ENCODE measurements at regions not wholly inside any gene's neighbourhood (a gene's known extent, or its start where the extent isn't known, plus 50 kb on each side); places are given as distances from the start of the nearest gene placed in this dataset.

GRCh38 chr2:37460896-37461229 lies 116.4 kb downstream of the QPCT start (continued):
- no peak for TF ChIP-seq SOX6 (IDR thresholded peaks at IDR 0.05)
- no peak for TF ChIP-seq NBN (IDR thresholded peaks at IDR 0.05; ENCODE audit: low read depth)

GRCh38 chr2:37464067-37464466 lies 119.6 kb downstream of the QPCT start:
- Histone ChIP-seq H3K79me2 (ENCODE audit: control insufficient read depth, insufficient read depth, low read length) (no peaks in the 10 kb centered on the region), H3K9me1 (ENCODE audit: control insufficient read depth, insufficient read depth, low read length) (no peaks in the 10 kb centered on the region), H3K9me3 (replicated peaks; ENCODE audit: control insufficient read depth, insufficient read depth, low read depth, low read length) (no peaks in the 10 kb centered on the region), H3K4me2 (ENCODE audit: insufficient read depth, low read length) (no peak overlapping the region), H4K20me1 (replicated peaks; ENCODE audit: control insufficient read depth, insufficient read depth, low read length) (no peaks in the 10 kb centered on the region), H3K27me3 (ENCODE audit: control insufficient read depth in 2 of 2, insufficient read depth in 2 of 2, low read length in 2 of 2) (no peaks in the 10 kb centered on the region), H3K36me3 (ENCODE audit: control insufficient read depth, insufficient read depth, low read length) (no peaks in the 10 kb centered on the region), H3K4me3 (no peak overlapping the region), H3K9ac (ENCODE audit: insufficient read depth in 1 of 2, low read depth in 2 of 2, low read length in 2 of 2) (no peak overlapping the region), H3K27ac (ENCODE audit: extremely low read depth, low read depth, low read length) (no peak overlapping the region), H3K4me1 (replicated peaks in 1 of 2; ENCODE audit: control insufficient read depth in 2 of 2, insufficient read depth in 2 of 2, low read length in 2 of 2) (0 out of 5 replicates have a peak, but pooled peaks cover 0 to 4% of the 10 kb centered on the region in 2 experiments), H2AFZ (ENCODE audit: low read depth, low read length) (no peak overlapping the region)
- WGBS (ENCODE audit: insufficient coverage, low coverage, missing lambda C conversion rate): 0% methylated on average over 2 of the region's 2 CpGs
- in situ Hi-C loops (cut with MboI) (no loop called here), intact Hi-C loops (cut with micrococcal nuclease) (no loop called here)
- CTCF ChIA-PET (ENCODE audit: low intra/inter-chr PET ratio): no interaction called here
- no TSS peak for BruUV-seq (replicated peaks)
- POLR2A ChIA-PET: interaction anchor here (1.0 kb wide), 1 partner anchor 18 kb away, joined by 3 read pairs; no protein-coding TSS in a partner anchor
- DNase-seq (ENCODE audit: extremely low read depth in 1 of 4, low spot score in 3 of 4) (peak in 1 of 4 experiments; percentile 30), ATAC-seq (no peak), FAIRE-seq (peak; percentile 77)
- TF ChIP-seq ZBTB17 (CRISPR knock-in tag; IDR thresholded peaks at IDR 0.05) (peak; percentile 85; the same call in 1 of the 2 replicates), PCBP2 (IDR thresholded peaks at IDR 0.05; ENCODE audit: low read depth, low read length, poor library complexity, severe bottlenecking) (no peak), ZNF3 (CRISPR knock-in tag; IDR thresholded peaks at IDR 0.05) (no peak), L3MBTL2 (IDR thresholded peaks at IDR 0.05) (no peak), ILF3 (IDR thresholded peaks at IDR 0.05; ENCODE audit: borderline replicate concordance) (no peak), NFE2L1 (tag; IDR thresholded peaks at IDR 0.05; ENCODE audit: borderline replicate concordance, low read depth) (no peak), NR1H2 (CRISPR knock-in tag; IDR thresholded peaks at IDR 0.05) (no peak), MTF1 (CRISPR knock-in tag; IDR thresholded peaks at IDR 0.05; ENCODE audit: borderline replicate concordance) (no peak), CHCHD3 (CRISPR knock-in tag; IDR thresholded peaks at IDR 0.05) (no peak), ETS1 (conservative IDR thresholded peaks at IDR 0.05; ENCODE audit: control insufficient read depth, low read depth, low read length) (no peak), CBFB (CRISPR knock-in tag; IDR thresholded peaks at IDR 0.05) (no peak), PHTF2 (CRISPR knock-in tag; IDR thresholded peaks at IDR 0.05) (no peak)
- TF ChIP-seq, protein P1, sequence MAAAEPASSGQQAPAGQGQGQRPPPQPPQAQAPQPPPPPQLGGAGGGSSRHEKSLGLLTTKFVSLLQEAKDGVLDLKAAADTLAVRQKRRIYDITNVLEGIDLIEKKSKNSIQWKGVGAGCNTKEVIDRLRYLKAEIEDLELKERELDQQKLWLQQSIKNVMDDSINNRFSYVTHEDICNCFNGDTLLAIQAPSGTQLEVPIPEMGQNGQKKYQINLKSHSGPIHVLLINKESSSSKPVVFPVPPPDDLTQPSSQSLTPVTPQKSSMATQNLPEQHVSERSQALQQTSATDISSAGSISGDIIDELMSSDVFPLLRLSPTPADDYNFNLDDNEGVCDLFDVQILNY (CRISPR knock-in tag; IDR thresholded peaks at IDR 0.05): no peak
- TF ChIP-seq, protein P2, sequence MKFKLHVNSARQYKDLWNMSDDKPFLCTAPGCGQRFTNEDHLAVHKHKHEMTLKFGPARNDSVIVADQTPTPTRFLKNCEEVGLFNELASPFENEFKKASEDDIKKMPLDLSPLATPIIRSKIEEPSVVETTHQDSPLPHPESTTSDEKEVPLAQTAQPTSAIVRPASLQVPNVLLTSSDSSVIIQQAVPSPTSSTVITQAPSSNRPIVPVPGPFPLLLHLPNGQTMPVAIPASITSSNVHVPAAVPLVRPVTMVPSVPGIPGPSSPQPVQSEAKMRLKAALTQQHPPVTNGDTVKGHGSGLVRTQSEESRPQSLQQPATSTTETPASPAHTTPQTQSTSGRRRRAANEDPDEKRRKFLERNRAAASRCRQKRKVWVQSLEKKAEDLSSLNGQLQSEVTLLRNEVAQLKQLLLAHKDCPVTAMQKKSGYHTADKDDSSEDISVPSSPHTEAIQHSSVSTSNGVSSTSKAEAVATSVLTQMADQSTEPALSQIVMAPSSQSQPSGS (CRISPR knock-in tag; IDR thresholded peaks at IDR 0.05): no peak
- TF ChIP-seq, protein P3, sequence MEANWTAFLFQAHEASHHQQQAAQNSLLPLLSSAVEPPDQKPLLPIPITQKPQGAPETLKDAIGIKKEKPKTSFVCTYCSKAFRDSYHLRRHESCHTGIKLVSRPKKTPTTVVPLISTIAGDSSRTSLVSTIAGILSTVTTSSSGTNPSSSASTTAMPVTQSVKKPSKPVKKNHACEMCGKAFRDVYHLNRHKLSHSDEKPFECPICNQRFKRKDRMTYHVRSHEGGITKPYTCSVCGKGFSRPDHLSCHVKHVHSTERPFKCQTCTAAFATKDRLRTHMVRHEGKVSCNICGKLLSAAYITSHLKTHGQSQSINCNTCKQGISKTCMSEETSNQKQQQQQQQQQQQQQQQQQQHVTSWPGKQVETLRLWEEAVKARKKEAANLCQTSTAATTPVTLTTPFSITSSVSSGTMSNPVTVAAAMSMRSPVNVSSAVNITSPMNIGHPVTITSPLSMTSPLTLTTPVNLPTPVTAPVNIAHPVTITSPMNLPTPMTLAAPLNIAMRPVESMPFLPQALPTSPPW (CRISPR knock-in tag; IDR thresholded peaks at IDR 0.05): 0 out of 2 replicates have a peak, but pooled peaks have one; percentile 11
- TF ChIP-seq, protein P4, sequence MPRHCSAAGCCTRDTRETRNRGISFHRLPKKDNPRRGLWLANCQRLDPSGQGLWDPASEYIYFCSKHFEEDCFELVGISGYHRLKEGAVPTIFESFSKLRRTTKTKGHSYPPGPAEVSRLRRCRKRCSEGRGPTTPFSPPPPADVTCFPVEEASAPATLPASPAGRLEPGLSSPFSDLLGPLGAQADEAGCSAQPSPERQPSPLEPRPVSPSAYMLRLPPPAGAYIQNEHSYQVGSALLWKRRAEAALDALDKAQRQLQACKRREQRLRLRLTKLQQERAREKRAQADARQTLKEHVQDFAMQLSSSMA (CRISPR knock-in tag; IDR thresholded peaks at IDR 0.05): no peak

Data from K562 (cell line).